ENCODE measurements at regions not wholly inside any gene's neighbourhood (a gene's known extent, or its start where the extent isn't known, plus 50 kb on each side); places are given as distances from the start of the nearest gene placed in this dataset.

GRCh38 chr3:152970851-152971250, 135.9 kb downstream of the P2RY1 start:
- no peak for TF ChIP-seq CTCF (conservative IDR thresholded peaks at IDR 0.05 in 1 of 2, IDR thresholded peaks at IDR 0.05 in 1 of 2; ENCODE audit: low read depth in 1 of 2, low read length in 2 of 2)
- no peak for TF ChIP-seq EZH2 (IDR thresholded peaks at IDR 0.05; ENCODE audit: low read length, missing control alignments)

Measured in fibroblast of lung (primary cell).